ENCODE measurements at regions not wholly inside any gene's neighbourhood (a gene's known extent, or its start where the extent isn't known, plus 50 kb on each side); places are given as distances from the start of the nearest gene placed in this dataset.

GRCh38 chr4:19494961-19495360, 756.7 kb upstream of the SLIT2 start:
- Histone ChIP-seq H4K20me1 (ENCODE audit: low read depth, low read length) (no peaks in the 10 kb centered on the region), H3K36me3 (ENCODE audit: low read length) (no peaks in the 10 kb centered on the region), H3K4me3 (ENCODE audit: insufficient read depth, low read length, poor library complexity, severe bottlenecking) (no peak overlapping the region), H3K4me2 (ENCODE audit: low read depth, low read length, poor library complexity, severe bottlenecking) (no peak overlapping the region), H3K9ac (ENCODE audit: low read length) (no peak overlapping the region), H3K27ac (ENCODE audit: low read depth, low read length) (no peak overlapping the region), H3K79me2 (ENCODE audit: insufficient read depth, low read length) (no peaks in the 10 kb centered on the region), H2AFZ (ENCODE audit: low read depth, low read length, severe bottlenecking) (no peak overlapping the region), H3K9me2 (replicated peaks; ENCODE audit: insufficient read depth, low read length) (no peaks in the 10 kb centered on the region; the same call in 1 of the 2 replicates), H3K9me3 (ENCODE audit: insufficient read depth, low read length) (no peaks in the 10 kb centered on the region), H3K27me3 (ENCODE audit: low read length) (no peaks in the 10 kb centered on the region), H3F3A (ENCODE audit: insufficient read depth) (no peaks in the 10 kb centered on the region)
- TF ChIP-seq CTCF (IDR thresholded peaks at IDR 0.05; ENCODE audit: insufficient read depth, low read length, poor library complexity, severe bottlenecking), result no peak
- TF ChIP-seq EZH2phosphoT487 (conservative IDR thresholded peaks at IDR 0.05; ENCODE audit: low read length), result no peak

- no peaks in the 10 kb centered on the region for H3K36me3 ChIP-seq (ENCODE audit: low read length)
- H3K79me2 ChIP-seq (ENCODE audit: insufficient read depth, low read length), result no peaks in the 10 kb centered on the region
- H3F3A ChIP-seq (ENCODE audit: insufficient read depth), result no peaks in the 10 kb centered on the region
- H3K4me3 ChIP-seq (ENCODE audit: insufficient read depth, low read length, poor library complexity, severe bottlenecking), result no peak overlapping the region
- H3K4me2 ChIP-seq (ENCODE audit: low read depth, low read length, poor library complexity, severe bottlenecking), result no peak overlapping the region
- TF ChIP-seq CTCF (IDR thresholded peaks at IDR 0.05; ENCODE audit: insufficient read depth, low read length, poor library complexity, severe bottlenecking), result no peak
- no peak for TF ChIP-seq EZH2phosphoT487 (conservative IDR thresholded peaks at IDR 0.05; ENCODE audit: low read length)
- H4K20me1 ChIP-seq (ENCODE audit: low read depth, low read length), result no peaks in the 10 kb centered on the region
- H3K9me2 ChIP-seq (replicated peaks; ENCODE audit: insufficient read depth, low read length), result no peaks in the 10 kb centered on the region; the same call in 1 of the 2 replicates
- no peak overlapping the region for H2AFZ ChIP-seq (ENCODE audit: low read depth, low read length, severe bottlenecking)
- H3K9ac ChIP-seq (ENCODE audit: low read length), result no peak overlapping the region
- H3K9me3 ChIP-seq (ENCODE audit: insufficient read depth, low read length), result no peaks in the 10 kb centered on the region
- no peak overlapping the region for H3K27ac ChIP-seq (ENCODE audit: low read depth, low read length)
- no peaks in the 10 kb centered on the region for H3K27me3 ChIP-seq (ENCODE audit: low read length)
These were observed 759.1 kb upstream of the SLIT2 start for GRCh38 chr4:19492606-19493005.

GRCh38 chr4:19486400-19486799, 765.3 kb upstream of the SLIT2 start:
- H3K9ac ChIP-seq (ENCODE audit: low read length), result no peak overlapping the region
- TF ChIP-seq CTCF (IDR thresholded peaks at IDR 0.05; ENCODE audit: insufficient read depth, low read length, poor library complexity, severe bottlenecking), result no peak
- TF ChIP-seq EZH2phosphoT487 (conservative IDR thresholded peaks at IDR 0.05; ENCODE audit: low read length), result no peak
- no peaks in the 10 kb centered on the region for H3F3A ChIP-seq (ENCODE audit: insufficient read depth)
- H3K9me3 ChIP-seq (ENCODE audit: insufficient read depth, low read length), result no peaks in the 10 kb centered on the region
- no peak overlapping the region for H3K4me3 ChIP-seq (ENCODE audit: insufficient read depth, low read length, poor library complexity, severe bottlenecking)
- H3K36me3 ChIP-seq (ENCODE audit: low read length), result no peaks in the 10 kb centered on the region
- H3K27ac ChIP-seq (ENCODE audit: low read depth, low read length), result no peak overlapping the region
- no peak overlapping the region for H2AFZ ChIP-seq (ENCODE audit: low read depth, low read length, severe bottlenecking)
- no peak overlapping the region for H3K4me2 ChIP-seq (ENCODE audit: low read depth, low read length, poor library complexity, severe bottlenecking)
- H3K9me2 ChIP-seq (replicated peaks; ENCODE audit: insufficient read depth, low read length), result no peaks in the 10 kb centered on the region
- H4K20me1 ChIP-seq (ENCODE audit: low read depth, low read length), result no peaks in the 10 kb centered on the region
- no peaks in the 10 kb centered on the region for H3K79me2 ChIP-seq (ENCODE audit: insufficient read depth, low read length)
- no peaks in the 10 kb centered on the region for H3K27me3 ChIP-seq (ENCODE audit: low read length)

All from SU-DHL-6 (cell line).